ENCODE measurements at regions not wholly inside any gene's neighbourhood (a gene's known extent, or its start where the extent isn't known, plus 50 kb on each side); places are given as distances from the start of the nearest gene placed in this dataset.

DNA sequence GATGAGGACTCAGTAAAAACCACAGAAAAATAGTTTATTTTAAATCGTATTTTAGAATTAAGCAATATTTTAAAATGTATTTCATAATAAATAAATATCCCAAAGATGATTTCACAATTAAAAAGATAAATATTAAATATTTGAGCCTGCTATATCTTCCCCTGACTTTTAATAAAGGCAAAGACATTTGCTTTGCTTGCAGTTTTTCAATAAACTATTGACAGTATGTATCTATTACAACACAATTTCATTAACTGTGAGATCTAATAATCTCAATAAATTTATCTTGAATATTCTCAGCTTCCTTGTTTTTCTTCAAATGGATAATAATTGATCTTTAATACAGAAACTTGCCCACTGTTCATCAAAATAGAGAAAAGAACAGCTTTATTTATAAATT is 186.2 kb upstream of the TARS1 start:
- DNase-seq (ENCODE audit: low read depth), result no peak

DNA sequence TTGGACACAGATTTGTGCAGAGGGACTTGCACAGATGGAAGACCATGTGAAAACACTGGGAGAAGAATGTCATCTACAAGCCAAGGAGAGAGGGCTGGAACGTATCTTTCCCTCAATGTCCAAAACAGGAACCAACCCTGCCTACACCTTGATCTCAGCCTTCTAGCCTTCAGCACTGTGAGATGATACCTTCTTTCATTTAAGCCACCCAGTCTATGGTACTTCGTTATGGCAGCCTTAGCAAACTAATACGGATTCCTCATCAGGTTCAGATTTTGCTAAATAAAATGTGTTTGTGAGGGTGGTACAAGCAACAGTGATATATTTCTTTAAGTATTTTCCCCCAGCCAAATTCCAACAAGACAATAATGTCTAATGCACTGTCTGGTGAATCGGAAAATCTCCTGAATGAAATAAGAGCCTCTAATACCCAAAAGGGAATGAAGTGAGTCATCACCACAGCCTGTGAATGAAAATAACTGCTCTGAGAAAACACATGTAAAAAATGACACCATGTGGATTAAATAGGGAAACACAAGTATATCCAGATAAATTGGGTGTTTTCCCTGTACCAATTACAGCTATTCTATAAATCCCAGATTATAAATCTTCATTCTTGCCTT is 182.8 kb upstream of the TARS1 start:
- DNase-seq (ENCODE audit: low read depth), result no peak

DNA sequence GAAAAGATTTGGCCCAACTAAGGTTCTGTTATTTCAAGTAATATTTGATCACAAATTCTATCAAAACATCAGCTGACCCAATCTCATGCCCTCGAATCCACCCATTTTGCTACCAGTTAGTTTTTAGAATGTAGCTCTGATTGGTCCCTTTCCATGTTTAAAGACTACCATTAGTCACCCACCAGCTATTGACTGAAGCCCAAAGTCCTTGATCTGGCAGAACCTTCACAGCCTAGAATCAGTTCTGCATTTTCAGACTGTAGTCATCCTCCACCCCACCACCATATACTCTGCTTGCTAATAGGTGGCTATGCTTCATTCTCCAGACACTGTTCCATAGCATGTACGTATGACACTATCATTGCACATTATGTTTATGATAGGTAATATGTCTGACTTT is 182.2 kb upstream of the TARS1 start:
- no peak for DNase-seq (ENCODE audit: low read depth)

DNA sequence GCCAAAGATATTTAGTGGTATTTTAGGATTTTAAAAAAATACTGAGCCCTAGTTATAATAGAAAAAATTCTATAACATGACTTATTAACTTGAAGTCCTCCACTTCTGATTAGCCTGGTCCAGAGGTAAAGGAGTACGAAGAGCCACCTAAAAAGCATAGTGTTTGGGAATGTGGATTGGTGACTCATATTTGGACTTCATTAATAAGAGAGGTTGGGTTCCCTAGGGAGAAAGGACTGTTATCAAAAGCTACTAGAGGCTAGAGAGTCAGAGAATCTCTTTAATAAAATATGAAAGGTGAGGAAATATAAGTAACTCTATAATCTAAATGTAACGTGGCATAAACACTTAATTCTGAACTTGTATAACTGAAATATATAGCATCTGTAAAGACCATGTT is 180.7 kb upstream of the TARS1 start:
- DNase-seq (ENCODE audit: low read depth), result no peak

DNA sequence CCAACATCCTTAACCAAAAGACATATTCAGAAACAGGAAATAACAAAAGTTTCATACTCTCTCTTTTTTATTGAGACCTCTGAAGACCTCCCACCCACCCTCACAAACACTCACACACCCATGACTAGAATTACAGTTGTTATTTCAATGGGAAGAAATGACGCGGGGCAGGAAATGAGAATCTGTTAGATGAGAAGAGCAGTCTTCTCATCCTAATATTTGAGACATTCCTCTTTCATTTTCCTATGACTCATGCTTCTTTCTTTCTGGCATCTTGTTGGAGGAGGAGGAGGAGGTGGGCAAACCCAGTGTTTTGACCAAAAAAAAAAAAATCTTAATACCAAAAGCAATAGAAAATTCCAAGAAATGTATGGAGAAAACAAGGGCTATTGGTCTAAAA is 179.5 kb upstream of the TARS1 start:
- no peak for DNase-seq (ENCODE audit: low read depth)

DNA sequence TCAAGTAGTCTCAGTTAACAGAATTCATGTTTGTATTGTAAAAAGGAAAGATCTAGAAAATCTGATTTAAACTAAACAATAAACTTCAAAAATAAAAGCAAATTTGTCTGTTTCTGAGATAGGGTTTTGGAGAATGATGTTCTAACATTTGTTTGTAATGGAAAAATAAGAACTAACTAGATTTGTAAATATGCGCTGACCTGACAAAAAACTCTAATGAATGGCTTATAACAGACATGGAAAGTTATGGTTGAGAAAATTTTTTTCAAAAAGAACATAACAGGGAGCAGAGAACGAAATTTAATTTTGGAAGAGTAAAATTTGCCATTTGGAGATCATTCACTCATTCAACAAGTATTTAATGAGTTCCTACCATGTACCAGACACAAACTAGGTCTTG is 179.0 kb upstream of the TARS1 start:
- DNase-seq (ENCODE audit: low read depth), result no peak

DNA sequence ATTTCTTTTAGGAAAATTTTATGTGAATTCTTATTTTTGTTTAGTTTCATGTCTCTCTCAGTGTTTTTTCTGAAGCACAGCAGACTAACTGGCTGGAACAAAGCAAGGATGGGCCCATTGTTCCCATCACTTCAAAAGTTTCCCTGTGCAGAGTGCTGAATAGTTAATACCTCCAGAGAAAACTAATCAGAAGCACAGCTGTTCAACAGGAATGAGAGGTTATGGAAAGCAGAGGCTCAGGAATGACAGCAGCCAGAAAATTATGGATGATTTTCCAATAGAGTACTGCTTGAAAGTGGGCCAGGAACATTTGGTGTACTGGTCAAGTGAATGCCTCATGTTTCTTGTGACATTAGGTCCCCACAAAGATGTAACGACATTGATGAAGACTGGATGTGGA is 173.0 kb upstream of the TARS1 start:
- no peak for DNase-seq (ENCODE audit: low read depth)

DNA sequence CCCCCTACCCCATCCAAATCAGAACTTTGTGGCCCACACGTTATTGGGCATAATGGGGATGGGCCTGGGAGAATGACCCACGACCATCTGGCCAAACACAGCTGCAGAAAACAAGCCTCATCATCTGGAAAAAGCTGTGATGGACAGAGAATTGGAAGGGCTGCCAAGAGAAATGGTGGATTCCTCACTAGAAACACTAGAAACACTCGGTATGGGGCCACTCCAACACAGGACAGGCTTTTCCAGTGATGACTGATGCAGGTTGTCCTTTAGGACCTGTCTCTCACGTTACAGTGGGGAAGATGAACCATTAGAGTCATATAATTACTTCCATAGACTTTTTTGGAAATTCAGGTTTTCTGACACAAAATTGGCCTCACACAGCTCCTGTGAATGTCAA is 172.4 kb upstream of the TARS1 start:
- DNase-seq (ENCODE audit: low read depth), result no peak

DNA sequence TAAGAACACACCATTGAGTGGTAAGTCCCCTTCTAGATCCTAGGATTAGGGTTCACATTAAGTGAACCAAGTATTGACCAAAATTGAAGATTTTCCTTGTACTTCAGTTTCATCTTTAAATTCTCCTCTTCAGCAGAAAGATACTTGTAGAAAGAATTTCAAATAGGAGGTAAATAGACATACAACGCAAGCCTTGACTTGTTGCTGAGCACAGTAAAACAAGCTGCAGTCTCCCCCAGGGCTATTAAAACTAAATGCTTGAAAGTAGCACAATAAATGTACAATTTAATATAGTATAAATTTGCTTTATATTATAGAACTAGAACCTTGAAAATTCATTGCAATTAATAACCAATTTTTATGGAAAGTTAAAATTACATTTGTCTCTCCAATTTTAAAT is 170.1 kb upstream of the TARS1 start:
- no peak for DNase-seq (ENCODE audit: low read depth)

DNA sequence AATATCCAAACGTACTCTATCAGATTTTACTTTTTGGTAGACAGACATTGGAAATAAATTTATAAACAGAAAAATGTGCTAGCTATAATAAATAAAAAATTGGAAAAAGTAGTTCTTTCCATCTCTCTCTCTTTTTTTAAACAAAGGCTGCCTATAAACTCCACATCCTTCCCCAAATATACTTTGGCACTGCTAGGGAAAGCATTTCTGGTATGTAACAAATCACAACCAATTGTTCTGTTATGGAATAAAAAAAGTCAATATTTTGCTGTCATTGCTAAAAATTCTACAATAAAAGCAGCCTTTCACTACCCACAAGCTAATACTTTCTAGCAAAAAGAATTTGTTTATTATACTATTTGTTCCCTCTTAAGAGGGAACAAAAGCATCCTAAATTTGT is 169.2 kb upstream of the TARS1 start:
- no peak for DNase-seq (ENCODE audit: low read depth)

DNA sequence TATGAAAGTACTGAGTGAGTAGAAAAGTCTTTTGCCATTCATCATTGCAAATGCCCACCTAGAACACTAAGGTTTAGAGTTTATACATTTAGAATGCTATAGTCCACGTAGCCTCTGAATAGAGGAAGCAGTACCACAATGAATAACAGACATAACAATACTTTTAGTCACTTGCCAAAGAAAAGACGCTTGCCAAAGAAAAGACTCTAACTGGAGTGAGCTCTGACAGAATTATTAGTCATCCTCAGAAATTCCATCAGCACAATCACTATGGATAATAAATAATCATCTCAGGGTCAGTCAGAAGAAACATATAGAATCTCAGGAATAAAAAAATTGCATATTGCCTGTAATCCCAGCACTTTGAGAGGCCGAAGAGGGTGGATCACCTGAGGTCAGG is 168.5 kb upstream of the TARS1 start:
- no peak for DNase-seq (ENCODE audit: low read depth)

DNA sequence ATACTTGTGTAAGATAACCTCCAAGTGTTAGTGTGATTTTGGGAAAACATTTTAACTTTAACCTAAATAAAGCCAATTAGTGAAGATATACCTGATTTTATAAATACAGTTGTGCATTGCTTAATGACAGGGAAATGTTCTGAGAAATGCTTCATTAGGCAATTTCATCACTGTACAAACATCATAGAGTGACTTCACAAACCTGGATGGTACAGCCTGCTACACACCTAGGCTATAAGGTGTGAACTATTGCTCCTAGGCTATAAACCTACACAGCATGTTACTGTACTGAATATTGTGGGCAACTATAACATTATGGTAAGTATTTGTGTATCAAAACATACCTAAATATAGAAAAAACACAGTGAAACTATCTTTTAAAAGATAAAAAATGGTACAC is 166.8 kb upstream of the TARS1 start:
- no peak for DNase-seq (ENCODE audit: low read depth)

DNA sequence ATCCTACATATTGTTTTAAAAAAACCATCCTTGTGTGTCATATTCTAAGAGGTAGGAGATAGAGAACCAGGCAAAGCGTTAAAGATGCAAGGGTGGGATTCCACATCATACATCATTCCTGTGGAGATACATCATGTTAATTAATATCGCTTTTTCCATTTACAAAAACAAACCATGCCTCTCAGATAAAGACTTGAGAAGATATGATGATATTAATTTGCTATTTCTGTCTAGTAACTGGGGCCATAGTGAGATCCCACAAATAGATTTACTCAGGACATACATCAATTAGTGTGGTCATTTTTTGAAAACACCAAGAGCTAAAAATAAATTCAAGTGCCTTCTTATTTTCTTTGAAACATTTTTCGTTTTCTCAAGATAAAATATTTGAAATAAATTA is 165.4 kb upstream of the TARS1 start:
- no peak for DNase-seq (ENCODE audit: low read depth)

DNA sequence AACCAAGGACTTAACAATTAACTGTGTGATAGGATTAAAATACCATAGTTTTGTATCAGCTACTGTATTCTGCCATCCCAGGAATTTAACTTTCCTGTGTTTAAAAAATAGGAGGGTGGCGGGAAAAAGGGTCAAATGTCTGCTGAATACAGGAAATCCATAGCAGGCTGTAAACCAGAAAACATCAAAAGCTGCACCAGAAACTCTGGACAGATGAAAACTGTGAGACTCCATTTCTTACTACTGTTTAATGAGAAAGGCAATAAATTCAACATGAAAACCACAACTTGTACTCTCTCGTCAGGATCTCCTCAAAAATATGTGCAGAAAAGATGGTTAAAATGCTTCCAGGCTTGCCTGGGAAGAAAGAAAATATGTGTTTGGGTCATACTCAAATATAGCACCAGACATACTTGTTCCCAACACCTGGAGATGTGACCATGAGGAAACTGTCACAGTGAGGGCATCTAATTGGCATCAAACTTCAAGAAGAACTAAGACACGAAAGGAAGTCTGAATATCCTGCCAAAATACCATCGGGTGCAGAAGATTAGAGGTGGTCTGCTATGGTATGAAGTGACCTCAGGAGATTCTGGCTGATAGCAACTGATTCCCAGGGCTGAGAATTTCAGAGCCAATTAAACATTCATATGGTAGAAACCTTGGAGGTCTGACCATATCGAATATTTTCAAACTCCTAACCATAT is 164.7 kb upstream of the TARS1 start:
- no peak for DNase-seq (ENCODE audit: low read depth)

DNA sequence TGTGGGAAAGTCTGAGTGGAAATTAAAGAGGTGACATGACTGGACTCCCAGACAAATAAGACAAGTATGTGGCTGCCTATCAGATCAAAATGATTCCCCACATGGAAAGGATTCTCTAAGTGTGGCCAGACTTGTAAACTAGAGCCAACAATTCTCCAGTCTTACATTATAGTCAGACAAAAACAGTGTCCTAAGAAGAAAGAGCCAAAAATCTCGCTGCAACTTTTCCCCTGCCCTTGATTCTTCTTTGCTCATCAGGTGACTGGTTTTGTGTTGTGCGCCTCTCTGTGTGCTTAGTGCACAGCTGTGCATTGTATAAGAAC is 164.2 kb upstream of the TARS1 start:
- no peak for DNase-seq (ENCODE audit: low read depth)

DNA sequence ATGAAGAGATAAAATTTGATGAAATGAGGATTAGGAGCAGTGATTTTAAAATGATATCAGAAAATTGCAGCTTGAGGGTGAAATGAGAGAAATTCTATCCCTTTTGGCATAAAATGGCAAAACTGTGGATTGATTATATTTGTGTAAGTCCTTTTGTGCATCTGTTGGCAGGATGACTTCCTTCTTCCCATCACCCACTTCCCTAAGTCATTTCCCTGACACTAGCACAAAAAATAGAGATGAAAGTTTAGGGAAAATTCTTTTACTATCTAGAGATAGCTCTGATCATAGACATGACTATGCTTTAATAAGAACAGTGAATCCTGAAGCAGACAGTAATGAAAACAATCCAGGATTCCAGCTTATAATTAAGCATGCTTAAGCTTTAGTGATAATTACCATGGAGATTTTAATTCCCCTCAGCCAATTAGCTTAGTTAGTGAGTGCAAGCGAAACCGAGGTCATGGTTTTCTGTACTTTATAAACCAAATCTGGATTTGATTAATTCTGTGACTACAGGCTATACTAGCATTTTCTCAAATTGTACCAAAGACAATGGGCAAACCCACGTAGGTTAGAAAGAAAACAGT is 163.6 kb upstream of the TARS1 start:
- DNase-seq (ENCODE audit: low read depth), result no peak

DNA sequence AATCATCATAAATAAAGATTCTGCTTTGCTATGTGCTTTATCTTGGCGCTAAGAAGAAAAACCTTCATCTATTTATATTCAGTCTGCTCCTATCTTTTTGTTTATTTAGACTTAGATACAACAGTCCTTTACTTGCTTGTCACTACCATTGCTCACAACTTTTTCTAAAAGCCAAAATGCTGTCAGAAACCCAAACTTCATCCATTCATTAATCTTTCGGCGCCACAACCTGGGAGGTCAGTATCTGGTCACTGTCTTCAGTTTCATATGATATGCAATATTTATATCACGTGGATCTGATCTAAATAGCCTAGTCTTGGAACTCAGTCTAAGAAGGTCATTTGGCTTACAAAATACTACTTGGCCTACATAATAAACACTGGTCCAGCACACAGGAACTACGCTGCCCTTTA is 159.3 kb upstream of the TARS1 start:
- no peak for DNase-seq (ENCODE audit: low read depth)

DNA sequence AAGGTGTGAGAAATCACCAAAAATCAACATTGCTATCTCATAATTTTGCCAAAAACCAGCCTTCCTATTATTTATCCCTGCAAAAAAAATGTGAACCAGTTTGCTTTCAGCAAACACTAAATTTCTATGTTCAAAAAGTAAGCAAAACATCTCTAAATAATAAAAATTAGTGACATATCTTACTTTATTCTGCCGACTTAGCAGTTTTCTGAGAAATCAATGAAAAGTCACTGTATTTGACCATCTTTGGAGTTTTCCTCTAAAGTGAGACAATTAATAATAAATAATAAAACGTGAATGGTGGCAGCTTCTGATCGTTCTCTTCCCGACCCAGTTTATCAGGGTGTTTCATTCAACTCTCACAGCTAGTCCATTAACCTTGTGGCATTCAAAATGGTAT is 158.6 kb upstream of the TARS1 start:
- no peak for DNase-seq (ENCODE audit: low read depth)

DNA sequence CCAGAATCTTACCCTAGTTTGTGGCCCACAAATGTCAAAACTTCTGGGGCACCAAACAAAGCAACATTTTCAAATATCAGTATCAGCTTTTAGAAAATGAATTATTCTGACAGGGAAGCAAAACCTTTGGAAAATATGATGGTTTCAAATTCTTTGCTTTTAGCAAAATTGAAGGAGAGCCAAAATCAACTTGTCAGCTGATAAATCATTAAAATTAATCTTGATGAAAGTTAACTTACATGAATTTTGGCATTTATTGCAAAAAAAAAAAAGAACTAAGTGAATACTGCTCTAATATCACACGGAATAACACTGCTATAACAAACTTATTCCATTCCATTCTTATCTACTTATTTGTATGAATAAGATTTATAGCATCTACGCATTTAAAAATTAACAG is 158.1 kb upstream of the TARS1 start:
- DNase-seq (ENCODE audit: low read depth), result no peak

DNA sequence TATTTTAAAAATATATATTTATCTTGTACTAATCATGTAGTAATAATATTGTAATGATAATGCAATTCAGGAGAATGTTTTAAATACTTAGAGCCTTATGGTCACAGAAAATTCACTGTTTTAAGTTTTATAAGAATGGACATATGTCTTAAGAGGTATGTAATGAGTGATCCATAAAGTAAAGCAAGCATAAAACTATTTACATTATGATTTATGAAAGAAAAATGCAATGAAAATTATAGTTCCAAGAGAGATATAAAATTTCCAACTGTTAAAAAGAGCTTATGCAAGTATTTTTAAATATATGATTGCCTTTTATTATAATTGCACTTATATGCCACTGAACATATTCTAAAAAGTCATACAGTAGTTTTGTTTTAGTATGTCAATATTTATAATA is 157.5 kb upstream of the TARS1 start:
- DNase-seq (ENCODE audit: low read depth), result no peak

DNA sequence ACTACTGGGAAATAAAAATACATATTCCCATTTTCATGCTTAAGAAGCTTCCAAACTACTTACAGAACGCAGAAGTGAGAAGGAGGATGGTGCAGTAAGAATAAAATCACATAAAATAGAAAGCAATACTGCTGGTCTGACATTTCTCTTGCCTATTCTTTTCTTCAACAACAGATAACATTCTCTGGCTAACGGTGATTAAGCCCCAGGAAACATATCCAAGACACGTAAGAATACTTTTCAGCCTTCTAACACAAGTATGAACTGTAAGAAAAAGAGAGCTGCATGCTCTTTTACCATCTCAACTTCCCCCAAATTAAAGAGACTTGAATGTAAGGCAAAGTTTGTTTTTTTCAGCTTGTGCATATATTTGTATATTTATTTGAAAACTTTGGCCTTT is 156.1 kb upstream of the TARS1 start:
- no peak for DNase-seq (ENCODE audit: low read depth)

DNA sequence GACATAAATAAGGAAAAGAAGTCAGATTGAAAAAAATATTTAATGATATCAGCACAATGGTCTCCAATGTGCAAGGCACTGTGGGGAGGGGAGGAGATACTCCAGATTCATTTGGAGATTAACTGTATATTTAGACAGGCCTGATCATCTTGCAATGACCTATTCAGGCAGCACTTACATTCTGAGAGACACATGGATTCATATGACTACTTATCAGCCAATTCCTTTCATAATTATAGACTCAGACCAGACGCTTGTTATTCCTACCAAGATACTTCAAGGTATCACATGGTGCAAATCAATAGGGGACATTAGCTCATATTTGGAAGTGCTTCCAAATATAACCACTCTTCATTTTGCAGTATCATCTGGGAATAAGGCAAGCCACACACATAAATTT is 153.5 kb upstream of the TARS1 start:
- no peak for DNase-seq (ENCODE audit: low read depth)

DNA sequence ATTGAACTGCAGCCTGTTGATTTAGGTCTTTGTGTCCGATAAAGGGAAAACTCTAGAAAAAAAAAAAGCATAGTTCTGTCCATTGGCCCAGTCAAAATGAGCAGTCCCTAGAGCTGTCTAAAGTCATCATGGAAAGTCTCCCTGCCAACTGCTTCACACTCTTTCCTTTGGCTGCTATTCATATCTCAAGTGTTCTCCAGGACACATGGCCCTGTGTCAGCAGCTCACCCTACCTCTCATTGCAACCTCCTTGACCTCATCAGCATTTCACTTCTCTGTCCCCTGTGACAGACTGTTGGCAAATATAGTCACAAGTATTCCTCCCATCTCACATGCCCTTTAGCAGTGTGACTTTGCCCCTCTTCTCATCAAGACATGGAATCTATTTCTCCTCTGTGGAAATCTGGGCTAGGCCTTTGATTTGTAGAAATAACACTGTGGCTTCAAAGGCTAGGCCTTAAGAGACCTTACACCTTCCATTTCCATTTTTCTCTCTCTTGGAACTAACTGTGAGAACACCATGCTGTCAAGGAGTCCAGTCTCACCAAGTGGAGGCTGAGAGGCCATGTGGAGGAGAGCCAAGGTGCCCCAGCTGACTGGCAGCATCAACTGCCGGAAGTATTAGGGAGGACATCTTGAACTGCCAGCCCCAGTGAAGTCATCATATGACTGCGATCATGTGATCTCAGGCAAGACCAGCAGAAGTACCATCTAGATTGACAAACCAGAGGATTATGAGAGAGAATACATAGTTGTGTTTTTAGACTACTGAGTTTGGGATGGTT is 149.4 kb upstream of the TARS1 start:
- DNase-seq (ENCODE audit: low read depth), result no peak
